ENCODE measurements at regions not wholly inside any gene's neighbourhood (a gene's known extent, or its start where the extent isn't known, plus 50 kb on each side); places are given as distances from the start of the nearest gene placed in this dataset.

DNA sequence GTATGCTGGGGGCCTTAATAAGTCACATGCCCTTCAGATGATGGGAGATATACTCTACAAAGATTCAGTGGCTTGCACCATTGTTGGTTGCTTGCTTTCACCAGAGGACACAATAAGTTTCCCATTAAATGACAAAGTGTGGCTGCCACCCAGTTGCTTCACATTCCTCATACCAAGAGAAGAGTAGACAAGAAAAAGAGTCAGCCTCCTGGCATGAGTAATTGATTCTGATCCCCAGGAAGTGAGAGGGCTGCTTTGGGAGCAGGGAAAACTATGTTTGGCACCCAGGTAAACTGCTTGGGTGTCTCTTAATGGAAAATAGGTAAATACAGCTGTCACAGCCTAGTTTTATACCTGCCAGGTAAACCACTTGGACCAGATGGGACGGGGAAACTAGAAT is 66.7 kb upstream of the IL6 start:
- TF ChIP-seq CTCF (IDR thresholded peaks at IDR 0.05; ENCODE audit: borderline replicate concordance, extremely low read depth, low read length, poor library complexity, severe bottlenecking) = no peak
- TF ChIP-seq EZH2 (IDR thresholded peaks at IDR 0.05; ENCODE audit: borderline replicate concordance, low read depth, low read length, severe bottlenecking) = no peak

Measured in DND-41 (cell line).